Stimulated activated CD4-positive, alpha-beta T cell treated with anti-CD3 and anti-CD28 coated beads, Interleukin-15, amount 100 ng/mL, for 48 hours (primary cell): ENCODE measurements at regions not wholly inside any gene's neighbourhood (a gene's known extent, or its start where the extent isn't known, plus 50 kb on each side); places are given as distances from the start of the nearest gene placed in this dataset.
"Not testable (repeated sequence)": the region's sequence is repeated elsewhere in the genome, so short reads cannot be mapped to it uniquely, and the experiment has no call there.

Experiments used
- DNase-seq, 2 donors: peaks; one replicate each; pipeline ENCODE4 v3.0.0-alpha.2; 2020; ENCODE audit warnings: low read depth in 2 of 2

GRCh38 chr4:71081192-71081591 is 87.7 kb downstream of the DCK start:
- no peak for DNase-seq

GRCh38 chr4:71093745-71094144 is 100.3 kb downstream of the DCK start:
- no peak for DNase-seq

GRCh38 chr4:71094201-71094600 is 100.8 kb downstream of the DCK start:
- no peak for DNase-seq

GRCh38 chr4:71095141-71095540 is 101.7 kb downstream of the DCK start:
- DNase-seq: no peak

- DNase-seq: no peak
Observed at GRCh38 chr4:71095545-71095944, 102.1 kb downstream of the DCK start.

GRCh38 chr4:71107726-71108125 is 114.3 kb downstream of the DCK start:
- no peak for DNase-seq

- DNase-seq: no peak
Observed at GRCh38 chr4:71110499-71110898, 117.0 kb downstream of the DCK start.

- not testable (repeated sequence) for DNase-seq
Observed at GRCh38 chr4:71111133-71111532, 117.7 kb downstream of the DCK start.

- no peak for DNase-seq
Observed at GRCh38 chr4:71113294-71113693, 119.8 kb downstream of the DCK start.

GRCh38 chr4:71120831-71121524 is 127.5 kb downstream of the DCK start:
- DNase-seq: no peak

GRCh38 chr4:71123951-71124350 is 130.5 kb downstream of the DCK start:
- no peak for DNase-seq

GRCh38 chr4:71125137-71125536 is 131.7 kb downstream of the DCK start:
- no peak for DNase-seq

- DNase-seq: no peak
Observed at GRCh38 chr4:71126719-71127118, 133.3 kb downstream of the DCK start.

GRCh38 chr4:71130827-71131603 is 137.6 kb downstream of the DCK start:
- DNase-seq: no peak

- no peak for DNase-seq
Observed at GRCh38 chr4:71132486-71132885, 139.0 kb downstream of the DCK start.

- DNase-seq: no peak
Observed at GRCh38 chr4:71133491-71133890, 140.0 kb downstream of the DCK start.

- DNase-seq: no peak
Observed at GRCh38 chr4:71136071-71136470, 142.6 kb downstream of the DCK start.

- no peak for DNase-seq
Observed at GRCh38 chr4:71138007-71138615, 144.7 kb downstream of the DCK start.

GRCh38 chr4:71140563-71140962 is 147.1 kb downstream of the DCK start:
- DNase-seq: no peak

- no peak for DNase-seq
Observed at GRCh38 chr4:71141125-71141524, 147.7 kb downstream of the DCK start.

GRCh38 chr4:71147261-71147660 is 153.8 kb downstream of the DCK start:
- no peak for DNase-seq

GRCh38 chr4:71148545-71148944 is 155.1 kb downstream of the DCK start:
- DNase-seq: no peak

- DNase-seq: no peak
Observed at GRCh38 chr4:71151054-71151453, 157.6 kb downstream of the DCK start.
